A549 (cell line): ENCODE measurements at regions not wholly inside any gene's neighbourhood (a gene's known extent, or its start where the extent isn't known, plus 50 kb on each side); places are given as distances from the start of the nearest gene placed in this dataset.

Experiments
- BCL3 ChIP-seq: fragments of >200 bp; sonication (Bioruptor Twin); formaldehyde crosslinking; IDR thresholded peaks from 3 replicates; pipeline ENCODE4 v1.6.1; 2016
- BHLHE40 ChIP-seq: IDR thresholded peaks from 2 replicates; pipeline ENCODE4 v1.6.1; 2012; ENCODE audit warnings: low read depth, low read length, inconsistent platforms
- CBX2 ChIP-seq: fragments of 200-600 bp; sonication (generic); IDR thresholded peaks from 2 replicates; pipeline ENCODE4 v1.6.1; 2016; ENCODE audit warnings: low read depth, mild to moderate bottlenecking, borderline replicate concordance
- CBX8 ChIP-seq: fragments of 200-600 bp; sonication (generic); IDR thresholded peaks from 2 replicates; pipeline ENCODE4 v1.6.1; 2016
- EHF ChIP-seq: fragments of 250-450 bp; sonication (Bioruptor Pico); IDR thresholded peaks from 2 replicates; pipeline ENCODE4 v1.5.0; 2020; ENCODE audit warnings: mild to moderate bottlenecking
- EHMT2 ChIP-seq: fragments of 200-600 bp; sonication (generic); IDR thresholded peaks from 2 replicates; pipeline ENCODE4 v1.6.1; 2016; ENCODE audit warnings: antibody characterized with exemption, low read depth, mild to moderate bottlenecking, moderate library complexity
- EP300 ChIP-seq, 2 experiments: fragments of >200 bp; sonication (Bioruptor Twin); formaldehyde crosslinking; IDR thresholded peaks; 2 replicates in 1 of 2; 3 replicates in 1 of 2; pipeline ENCODE4 v1.6.1; 2016 to 2017
- ESRRA ChIP-seq: fragments of 150-350 bp; IDR thresholded peaks from 2 replicates; pipeline ENCODE4 v1.6.1; 2014; ENCODE audit warnings: mild to moderate bottlenecking, low read length, borderline replicate concordance
- FOSL2 ChIP-seq, 2 experiments: fragments of 450-650 bp in 1 of 2; fragments of >200 bp in 1 of 2; sonication (Bioruptor Twin) in 1 of 2; formaldehyde crosslinking; IDR thresholded peaks; 2 replicates each; pipeline versions ENCODE4 v1.5.0 to v1.6.1; 2016 to 2020; ENCODE audit warnings: mild to moderate bottlenecking in 1 of 2, moderate library complexity in 1 of 2
- FOXS1 ChIP-seq: fragments of 250-450 bp; sonication (Bioruptor Pico); IDR thresholded peaks from 2 replicates; pipeline ENCODE4 v1.5.0; 2020; ENCODE audit warnings: mild to moderate bottlenecking, moderate library complexity
- HDAC2 ChIP-seq: fragments of 200-600 bp; sonication (generic); IDR thresholded peaks from 2 replicates; pipeline ENCODE4 v1.6.1; 2016
- HES2 ChIP-seq: fragments of >200 bp; sonication (Bioruptor Twin); formaldehyde crosslinking; IDR thresholded peaks from 2 replicates; pipeline ENCODE4 v1.6.1; 2016
- HOXA7 ChIP-seq: fragments of 250-450 bp; sonication (Bioruptor Pico); IDR thresholded peaks from 2 replicates; pipeline ENCODE4 v1.5.0; 2020; ENCODE audit warnings: mild to moderate bottlenecking, moderate library complexity
- HOXB5 ChIP-seq: fragments of 250-450 bp; sonication (Bioruptor Pico); IDR thresholded peaks from 2 replicates; pipeline ENCODE4 v1.5.0; 2020; ENCODE audit warnings: mild to moderate bottlenecking, moderate library complexity
- JUN ChIP-seq, 2 experiments: fragments of >200 bp; sonication (Bioruptor Twin); formaldehyde crosslinking; IDR thresholded peaks; 2 replicates in 1 of 2; 3 replicates in 1 of 2; pipeline ENCODE4 v1.6.1; 2016 to 2017
- JUNB ChIP-seq: fragments of >200 bp; sonication (Bioruptor Twin); formaldehyde crosslinking; IDR thresholded peaks from 2 replicates; pipeline ENCODE4 v1.6.1; 2016
- KDM5A ChIP-seq: fragments of 200-600 bp; sonication (generic); IDR thresholded peaks from 2 replicates; pipeline ENCODE4 v1.6.1; 2016; ENCODE audit warnings: antibody characterized with exemption, mild to moderate bottlenecking
- MAFK ChIP-seq: fragments of 450-650 bp; IDR thresholded peaks from 2 replicates; pipeline ENCODE4 v1.6.1; 2014; ENCODE audit not compliant: partially characterized antibody
- MAZ ChIP-seq: fragments of 150-350 bp; IDR thresholded peaks from 2 replicates; pipeline ENCODE4 v1.6.1; 2014; ENCODE audit warnings: antibody characterized with exemption, low read depth, low read length, borderline replicate concordance
- MYC ChIP-seq: IDR thresholded peaks from 2 replicates; pipeline ENCODE4 v1.6.1; 2012; ENCODE audit warnings: mild to moderate bottlenecking, inconsistent platforms, low read length, improper control_type of control experiment, borderline replicate concordance
- NPAS2 ChIP-seq: fragments of 250-450 bp; sonication (Bioruptor Pico); IDR thresholded peaks from 2 replicates; pipeline ENCODE4 v1.8.0; 2022; ENCODE audit warnings: mild to moderate bottlenecking, moderate library complexity, borderline replicate concordance
- PBX3 ChIP-seq: IDR thresholded peaks from 2 replicates; pipeline ENCODE4 v1.6.1; 2012
- PHF8 ChIP-seq: fragments of 200-600 bp; sonication (generic); IDR thresholded peaks from 2 replicates; pipeline ENCODE4 v1.6.1; 2016; ENCODE audit warnings: low read depth, mild to moderate bottlenecking, antibody characterized with exemption, moderate library complexity, borderline replicate concordance
- POLR2A ChIP-seq: IDR thresholded peaks from 2 replicates; pipeline ENCODE4 v1.6.1; 2012; ENCODE audit warnings: mild to moderate bottlenecking, low read length
- RARB ChIP-seq: fragments of 250-450 bp; sonication (Bioruptor Pico); IDR thresholded peaks from 2 replicates; pipeline ENCODE4 v1.8.0; 2021; ENCODE audit warnings: mild to moderate bottlenecking, moderate library complexity
- RFX5 ChIP-seq: fragments of 450-650 bp; IDR thresholded peaks from 2 replicates; pipeline ENCODE4 v1.7.1; 2014; ENCODE audit warnings: antibody characterized with exemption, mild to moderate bottlenecking, moderate library complexity
- SMC3 ChIP-seq: fragments of >200 bp; sonication (Bioruptor Twin); formaldehyde crosslinking; IDR thresholded peaks from 3 replicates; pipeline ENCODE4 v1.6.1; 2018; ENCODE audit warnings: inconsistent platforms
- SREBF2 ChIP-seq: fragments of 450-650 bp; IDR thresholded peaks from 2 replicates; pipeline ENCODE4 v1.6.1; 2014; ENCODE audit warnings: mild to moderate bottlenecking, moderate library complexity
- TP53 ChIP-seq: fragments of 250-450 bp; sonication (Bioruptor Pico); IDR thresholded peaks from 2 replicates; pipeline ENCODE4 v1.5.0; 2021; ENCODE audit warnings: mild to moderate bottlenecking, moderate library complexity
- ZC3H11A ChIP-seq: fragments of 450-650 bp; IDR thresholded peaks from 2 replicates; pipeline ENCODE4 v1.6.1; 2014; ENCODE audit warnings: antibody characterized with exemption, mild to moderate bottlenecking
- TF ChIP-seq, protein P1 (sequence below): IDR thresholded peaks from 2 replicates; pipeline ENCODE4 v1.6.1; 2012
- TF ChIP-seq, protein P2 (sequence below): fragments of 250-450 bp; sonication (Bioruptor Pico); IDR thresholded peaks from 2 replicates; pipeline ENCODE4 v1.5.0; 2021; ENCODE audit warnings: mild to moderate bottlenecking, moderate library complexity, borderline replicate concordance
- TF ChIP-seq, protein P3 (sequence below): fragments of 200-600 bp; sonication (generic); IDR thresholded peaks from 2 replicates; pipeline ENCODE4 v1.6.1; 2016; ENCODE audit warnings: antibody characterized with exemption, mild to moderate bottlenecking, moderate library complexity
- TF ChIP-seq, protein P4 (sequence below): fragments of 450-650 bp; IDR thresholded peaks from 2 replicates; pipeline ENCODE4 v1.6.1; 2014; ENCODE audit warnings: antibody characterized with exemption

DNA sequence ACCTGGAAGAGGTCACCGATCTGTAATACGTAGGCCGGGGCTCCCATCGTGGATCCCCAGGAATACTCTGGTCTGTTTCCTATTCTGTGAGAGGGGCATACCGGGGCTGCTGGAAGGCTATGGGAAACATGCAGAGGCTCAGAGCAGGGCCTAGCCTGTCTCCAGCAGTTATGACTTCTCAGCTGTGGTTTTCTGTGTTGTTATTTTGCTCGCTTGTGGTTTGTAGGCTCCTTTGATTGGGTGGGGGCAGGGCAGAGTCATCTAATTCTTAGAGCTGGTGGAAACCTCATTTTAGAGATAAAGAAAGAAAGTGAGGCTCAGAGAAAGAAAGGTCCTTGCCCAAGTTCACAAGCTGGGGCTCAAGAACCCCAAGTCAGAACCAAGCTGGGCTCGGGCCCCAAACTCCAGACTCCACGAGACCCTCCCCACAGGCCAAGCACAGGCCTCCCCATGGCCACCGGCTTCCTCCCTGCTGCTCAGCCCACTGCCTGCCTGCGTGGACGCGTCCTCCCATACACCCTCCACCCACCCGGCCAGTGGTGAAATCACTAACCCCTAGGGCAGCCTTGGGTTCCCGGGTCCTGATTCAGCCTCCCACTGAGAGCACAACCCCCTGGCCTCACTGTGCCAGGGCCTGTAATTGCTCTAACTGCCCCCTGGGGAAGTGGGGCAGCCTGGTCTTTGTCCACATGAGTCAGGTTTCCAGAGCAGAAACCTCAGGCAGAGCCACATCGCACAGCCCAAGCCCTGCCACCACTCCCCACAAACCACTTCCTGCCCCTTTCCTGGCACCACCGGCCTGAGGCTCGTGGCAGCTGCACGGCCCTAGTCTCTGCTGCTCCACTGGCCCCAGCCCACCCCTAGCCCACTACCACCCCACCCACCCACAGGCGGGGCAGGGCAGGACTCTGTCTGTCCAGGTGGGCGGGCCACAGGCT is 270.8 kb downstream of the UACA start (continued):
- TF ChIP-seq HES2 (no peak), RARB (0 out of 2 replicates have a peak, but pooled peaks have one; percentile 42), MAFK (peak; percentile 1), RFX5 (no peak), JUN (IDR thresholded peaks at IDR 0.05) (peak in 1 of 2 experiments; percentile 28; a peak in 1 of 5 replicates), PHF8 (no peak), POLR2A (no peak), EHF (CRISPR knock-in tag) (peak; percentile 55; the same call in 1 of the 2 replicates), HOXA7 (CRISPR knock-in tag) (no peak), CBX8 (no peak), BHLHE40 (no peak), TP53 (CRISPR knock-in tag) (no peak), MYC (0 out of 2 replicates have a peak, but pooled peaks have one; percentile 23), ZC3H11A (no peak), CBX2 (no peak), EHMT2 (no peak), MAZ (no peak), ESRRA (no peak), FOXS1 (CRISPR knock-in tag) (peak; percentile 21; the same call in 1 of the 2 replicates), KDM5A (no peak), FOSL2 (IDR thresholded peaks at IDR 0.05) (no peak), FOSL2 (CRISPR knock-in tag; IDR thresholded peaks at IDR 0.05) (peak; percentile 71), SREBF2 (no peak), BCL3 (0 out of 3 replicates have a peak, but pooled peaks have one; percentile 18), PBX3 (no peak), HDAC2 (no peak), JUNB (peak; percentile 27), HOXB5 (CRISPR knock-in tag) (peak; percentile 81; the same call in 1 of the 2 replicates), NPAS2 (CRISPR knock-in tag) (no peak), SMC3 (no peak), EP300 (IDR thresholded peaks at IDR 0.05) (peak in 1 of 2 experiments; percentile 69; a peak in 1 of 5 replicates)
- TF ChIP-seq, protein P1, sequence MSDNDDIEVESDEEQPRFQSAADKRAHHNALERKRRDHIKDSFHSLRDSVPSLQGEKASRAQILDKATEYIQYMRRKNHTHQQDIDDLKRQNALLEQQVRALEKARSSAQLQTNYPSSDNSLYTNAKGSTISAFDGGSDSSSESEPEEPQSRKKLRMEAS = 0 out of 2 replicates have a peak, but pooled peaks have one; percentile 40
- TF ChIP-seq, protein P2, sequence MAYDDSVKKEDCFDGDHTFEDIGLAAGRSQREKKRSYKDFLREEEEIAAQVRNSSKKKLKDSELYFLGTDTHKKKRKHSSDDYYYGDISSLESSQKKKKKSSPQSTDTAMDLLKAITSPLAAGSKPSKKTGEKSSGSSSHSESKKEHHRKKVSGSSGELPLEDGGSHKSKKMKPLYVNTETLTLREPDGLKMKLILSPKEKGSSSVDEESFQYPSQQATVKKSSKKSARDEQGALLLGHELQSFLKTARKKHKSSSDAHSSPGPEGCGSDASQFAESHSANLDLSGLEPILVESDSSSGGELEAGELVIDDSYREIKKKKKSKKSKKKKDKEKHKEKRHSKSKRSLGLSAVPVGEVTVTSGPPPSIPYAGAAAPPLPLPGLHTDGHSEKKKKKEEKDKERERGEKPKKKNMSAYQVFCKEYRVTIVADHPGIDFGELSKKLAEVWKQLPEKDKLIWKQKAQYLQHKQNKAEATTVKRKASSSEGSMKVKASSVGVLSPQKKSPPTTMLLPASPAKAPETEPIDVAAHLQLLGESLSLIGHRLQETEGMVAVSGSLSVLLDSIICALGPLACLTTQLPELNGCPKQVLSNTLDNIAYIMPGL (CRISPR knock-in tag) = no peak
- TF ChIP-seq, protein P3, sequence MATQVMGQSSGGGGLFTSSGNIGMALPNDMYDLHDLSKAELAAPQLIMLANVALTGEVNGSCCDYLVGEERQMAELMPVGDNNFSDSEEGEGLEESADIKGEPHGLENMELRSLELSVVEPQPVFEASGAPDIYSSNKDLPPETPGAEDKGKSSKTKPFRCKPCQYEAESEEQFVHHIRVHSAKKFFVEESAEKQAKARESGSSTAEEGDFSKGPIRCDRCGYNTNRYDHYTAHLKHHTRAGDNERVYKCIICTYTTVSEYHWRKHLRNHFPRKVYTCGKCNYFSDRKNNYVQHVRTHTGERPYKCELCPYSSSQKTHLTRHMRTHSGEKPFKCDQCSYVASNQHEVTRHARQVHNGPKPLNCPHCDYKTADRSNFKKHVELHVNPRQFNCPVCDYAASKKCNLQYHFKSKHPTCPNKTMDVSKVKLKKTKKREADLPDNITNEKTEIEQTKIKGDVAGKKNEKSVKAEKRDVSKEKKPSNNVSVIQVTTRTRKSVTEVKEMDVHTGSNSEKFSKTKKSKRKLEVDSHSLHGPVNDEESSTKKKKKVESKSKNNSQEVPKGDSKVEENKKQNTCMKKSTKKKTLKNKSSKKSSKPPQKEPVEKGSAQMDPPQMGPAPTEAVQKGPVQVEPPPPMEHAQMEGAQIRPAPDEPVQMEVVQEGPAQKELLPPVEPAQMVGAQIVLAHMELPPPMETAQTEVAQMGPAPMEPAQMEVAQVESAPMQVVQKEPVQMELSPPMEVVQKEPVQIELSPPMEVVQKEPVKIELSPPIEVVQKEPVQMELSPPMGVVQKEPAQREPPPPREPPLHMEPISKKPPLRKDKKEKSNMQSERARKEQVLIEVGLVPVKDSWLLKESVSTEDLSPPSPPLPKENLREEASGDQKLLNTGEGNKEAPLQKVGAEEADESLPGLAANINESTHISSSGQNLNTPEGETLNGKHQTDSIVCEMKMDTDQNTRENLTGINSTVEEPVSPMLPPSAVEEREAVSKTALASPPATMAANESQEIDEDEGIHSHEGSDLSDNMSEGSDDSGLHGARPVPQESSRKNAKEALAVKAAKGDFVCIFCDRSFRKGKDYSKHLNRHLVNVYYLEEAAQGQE = no peak
- TF ChIP-seq, protein P4, sequence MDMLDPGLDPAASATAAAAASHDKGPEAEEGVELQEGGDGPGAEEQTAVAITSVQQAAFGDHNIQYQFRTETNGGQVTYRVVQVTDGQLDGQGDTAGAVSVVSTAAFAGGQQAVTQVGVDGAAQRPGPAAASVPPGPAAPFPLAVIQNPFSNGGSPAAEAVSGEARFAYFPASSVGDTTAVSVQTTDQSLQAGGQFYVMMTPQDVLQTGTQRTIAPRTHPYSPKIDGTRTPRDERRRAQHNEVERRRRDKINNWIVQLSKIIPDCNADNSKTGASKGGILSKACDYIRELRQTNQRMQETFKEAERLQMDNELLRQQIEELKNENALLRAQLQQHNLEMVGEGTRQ = no peak
